ENCODE measurements at regions not wholly inside any gene's neighbourhood (a gene's known extent, or its start where the extent isn't known, plus 50 kb on each side); places are given as distances from the start of the nearest gene placed in this dataset.

DNA sequence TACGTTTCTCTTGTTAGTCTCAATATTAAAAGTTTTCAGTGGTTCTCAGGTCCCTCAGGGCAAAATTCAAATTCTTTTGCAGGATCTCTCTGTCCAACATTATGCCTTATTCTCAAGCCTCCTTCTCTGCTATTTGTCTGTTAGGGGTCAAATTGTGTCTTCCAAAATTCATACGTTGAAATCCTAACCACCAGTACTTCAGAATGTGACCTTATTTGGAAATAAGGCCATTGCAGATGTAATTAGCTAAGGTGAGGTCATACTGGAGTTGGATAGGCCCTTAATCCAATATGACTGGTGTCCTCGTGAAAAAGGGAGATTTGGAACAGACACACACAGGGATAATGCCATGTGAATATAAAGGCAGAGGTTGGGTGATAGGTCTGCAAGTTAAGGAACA lies 64.1 kb upstream of the ADGRF1 start:
- TF ChIP-seq, protein P1, sequence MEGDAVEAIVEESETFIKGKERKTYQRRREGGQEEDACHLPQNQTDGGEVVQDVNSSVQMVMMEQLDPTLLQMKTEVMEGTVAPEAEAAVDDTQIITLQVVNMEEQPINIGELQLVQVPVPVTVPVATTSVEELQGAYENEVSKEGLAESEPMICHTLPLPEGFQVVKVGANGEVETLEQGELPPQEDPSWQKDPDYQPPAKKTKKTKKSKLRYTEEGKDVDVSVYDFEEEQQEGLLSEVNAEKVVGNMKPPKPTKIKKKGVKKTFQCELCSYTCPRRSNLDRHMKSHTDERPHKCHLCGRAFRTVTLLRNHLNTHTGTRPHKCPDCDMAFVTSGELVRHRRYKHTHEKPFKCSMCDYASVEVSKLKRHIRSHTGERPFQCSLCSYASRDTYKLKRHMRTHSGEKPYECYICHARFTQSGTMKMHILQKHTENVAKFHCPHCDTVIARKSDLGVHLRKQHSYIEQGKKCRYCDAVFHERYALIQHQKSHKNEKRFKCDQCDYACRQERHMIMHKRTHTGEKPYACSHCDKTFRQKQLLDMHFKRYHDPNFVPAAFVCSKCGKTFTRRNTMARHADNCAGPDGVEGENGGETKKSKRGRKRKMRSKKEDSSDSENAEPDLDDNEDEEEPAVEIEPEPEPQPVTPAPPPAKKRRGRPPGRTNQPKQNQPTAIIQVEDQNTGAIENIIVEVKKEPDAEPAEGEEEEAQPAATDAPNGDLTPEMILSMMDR (IDR thresholded peaks at IDR 0.05; ENCODE audit: low read length) = no peak
- no peak for TF ChIP-seq EZH2 (IDR thresholded peaks at IDR 0.05; ENCODE audit: borderline replicate concordance, low read length)
